Right lobe of liver (tissue), 6 donors: ENCODE measurements at regions not wholly inside any gene's neighbourhood (a gene's known extent, or its start where the extent isn't known, plus 50 kb on each side); places are given as distances from the start of the nearest gene placed in this dataset.

Source experiments
- ATAC-seq, 4 donors: fragments of 200-7000 bp; cut with Tn5 transposase; one replicate each; pipeline ENCODE4 v1.9.1; 2020; ENCODE audit warnings: mild to moderate bottlenecking in 4 of 4, moderate library complexity in 4 of 4
- DNase-seq, 3 donors: peaks; one replicate each; pipeline ENCODE4 v3.0.0-alpha.2; 2020
- H3K27ac ChIP-seq, 3 donors: fragments of 200-600 bp; one replicate each; pipeline ENCODE4 v1.8.0; 2022
- H3K27me3 ChIP-seq, 2 donors: fragments of 200-600 bp; one replicate each; pipeline ENCODE4 v1.8.0; 2022
- H3K36me3 ChIP-seq, 4 donors: fragments of 200-600 bp; sonication (generic) in 1 of 4; one replicate each; pipeline versions ENCODE4 v1.5.1 to v1.8.0; 2017 to 2022; ENCODE audit warnings: control low read depth in 1 of 4
- H3K4me1 ChIP-seq, 4 donors: fragments of 200-600 bp; sonication (generic) in 1 of 4; one replicate each; pipeline versions ENCODE4 v1.5.1 to v1.8.0; 2017 to 2022; ENCODE audit warnings: control low read depth in 1 of 4
- H3K4me3 ChIP-seq, 3 donors: fragments of 200-600 bp; one replicate each; pipeline ENCODE4 v1.8.0; 2022
- H3K9me3 ChIP-seq, 4 donors: fragments of 200-600 bp; sonication (generic) in 1 of 4; one replicate each; pipeline versions ENCODE4 v1.5.1 to v1.8.0; 2017 to 2022; ENCODE audit warnings: control low read depth in 1 of 4
- CTCF ChIP-seq, 4 donors: fragments of 200-600 bp in 3 of 4; fragments of 450-650 bp in 1 of 4; IDR thresholded peaks; one replicate each; pipeline versions ENCODE4 v1.5.1 to v1.8.0; 2016 to 2022; ENCODE audit warnings: antibody characterized with exemption in 4 of 4, mild to moderate bottlenecking in 2 of 4
- POLR2A ChIP-seq: fragments of 450-650 bp; IDR thresholded peaks from one replicate; pipeline ENCODE4 v1.6.1; 2017; ENCODE audit warnings: antibody characterized with exemption, mild to moderate bottlenecking
- WGBS: methylation state at CpG from one replicate; pipeline ENCODE4 v1.1.6; 2018; ENCODE audit warnings: low coverage, low lambda C conversion rate; ENCODE audit not compliant: insufficient coverage; ENCODE audit errors: missing lambda C conversion rate; 5-methylcytosine and 5-hydroxymethylcytosine counted together
- intact Hi-C, 2 donors: fragments of 100-400 bp; cut with DNase I; formaldehyde crosslinking; loops; one replicate each; pipeline versions ENCODE4 v1.11.2 to v1.14.1; 2022
- donor health status: DM: no; HTN: yes; CAD: no.
- donor health status: DM: no; HTN: no; CAD: no.
- donor health status: DM: no; HTN: no; CAD: no.
- donor health status: DM: no; HTN: yes; CAD: no.
- donor health status: DM: no; HTN: yes; CAD: no.

- DNase-seq = no peak
- Histone ChIP-seq H3K9me3 (no peaks in the 10 kb centered on the region), H3K36me3 (no peaks in the 10 kb centered on the region), H3K4me1 (peaks cover 0 to 5% (median 0%) of the 10 kb centered on the region in 4 donors), H3K27me3 (no peaks in the 10 kb centered on the region), H3K27ac (no peak overlapping the region), H3K4me3 (no peak overlapping the region)
- intact Hi-C loops = no loop called here
- no peak for TF ChIP-seq POLR2A
- no peak for TF ChIP-seq CTCF (IDR thresholded peaks at IDR 0.05)
- no peak for ATAC-seq
- WGBS = 88% methylated on average over 1 of the region's 1 CpG
Measured at GRCh38 chr18:27709344-27709743, 467.6 kb downstream of the CDH2 start.

GRCh38 chr18:27707201-27707600, 469.7 kb downstream of the CDH2 start:
- H3K27me3 ChIP-seq = no peaks in the 10 kb centered on the region
- no peak for ATAC-seq
- H3K4me3 ChIP-seq = no peak overlapping the region
- H3K36me3 ChIP-seq = no peaks in the 10 kb centered on the region
- H3K9me3 ChIP-seq = no peaks in the 10 kb centered on the region
- DNase-seq = no peak
- no peaks in the 10 kb centered on the region for H3K4me1 ChIP-seq
- intact Hi-C loops = no loop called here
- H3K27ac ChIP-seq = no peak overlapping the region
- 47% methylated on average over 1 of the region's 1 CpG for WGBS
- no peak for TF ChIP-seq POLR2A
- no peak for TF ChIP-seq CTCF (IDR thresholded peaks at IDR 0.05)

- ATAC-seq (no peak), DNase-seq (no peak)
- H3K27me3 ChIP-seq = no peaks in the 10 kb centered on the region
- no peaks in the 10 kb centered on the region for H3K36me3 ChIP-seq
- no peaks in the 10 kb centered on the region for H3K4me1 ChIP-seq
- TF ChIP-seq CTCF (IDR thresholded peaks at IDR 0.05) = no peak
- TF ChIP-seq POLR2A = no peak
- no peaks in the 10 kb centered on the region for H3K9me3 ChIP-seq
- H3K4me3 ChIP-seq = no peak overlapping the region
- intact Hi-C loops = no loop called here
- no peak overlapping the region for H3K27ac ChIP-seq
- 38% methylated on average over 3 of the region's 3 CpGs for WGBS
Measured at GRCh38 chr18:27704736-27705361, 472.1 kb downstream of the CDH2 start.

- no peak for TF ChIP-seq CTCF (IDR thresholded peaks at IDR 0.05)
- TF ChIP-seq POLR2A = no peak
- H3K27me3 ChIP-seq = no peaks in the 10 kb centered on the region
- no peak for DNase-seq
- no peaks in the 10 kb centered on the region for H3K9me3 ChIP-seq
- H3K36me3 ChIP-seq = no peaks in the 10 kb centered on the region
- ATAC-seq = no peak
- no peak overlapping the region for H3K27ac ChIP-seq
- H3K4me3 ChIP-seq = no peak overlapping the region
- no peaks in the 10 kb centered on the region for H3K4me1 ChIP-seq
- WGBS = 72% methylated on average over 3 of the region's 3 CpGs
- intact Hi-C loops = no loop called here
Measured at GRCh38 chr18:27699137-27699536, 477.8 kb downstream of the CDH2 start.

GRCh38 chr18:27696148-27696547, 480.8 kb downstream of the CDH2 start:
- intact Hi-C loops = no loop called here
- 91% methylated on average over 2 of the region's 2 CpGs for WGBS

More at GRCh38 chr18:27696148-27696547, 480.8 kb downstream of the CDH2 start:
- Histone ChIP-seq H3K27me3 (no peaks in the 10 kb centered on the region), H3K9me3 (no peaks in the 10 kb centered on the region), H3K36me3 (no peaks in the 10 kb centered on the region), H3K4me1 (no peaks in the 10 kb centered on the region), H3K27ac (no peak overlapping the region), H3K4me3 (no peak overlapping the region)
- TF ChIP-seq CTCF (IDR thresholded peaks at IDR 0.05) (no peak), POLR2A (no peak)
- ATAC-seq (no peak), DNase-seq (no peak)
